ENCODE measurements at regions not wholly inside any gene's neighbourhood (a gene's known extent, or its start where the extent isn't known, plus 50 kb on each side); places are given as distances from the start of the nearest gene placed in this dataset.

- no peak for TF ChIP-seq CHD7 (IDR thresholded peaks at IDR 0.05; ENCODE audit: insufficient replicate concordance, low read length)
- no peak for TF ChIP-seq KDM4A (IDR thresholded peaks at IDR 0.05; ENCODE audit: low read depth, low read length, severe bottlenecking)
- TF ChIP-seq CTBP2 (IDR thresholded peaks at IDR 0.05; ENCODE audit: borderline replicate concordance, insufficient read depth, insufficient read length, low read length): no peak
- no peak for TF ChIP-seq GTF2F1 (IDR thresholded peaks at IDR 0.05; ENCODE audit: borderline replicate concordance, low read depth, low read length)
- TF ChIP-seq GABPA (IDR thresholded peaks at IDR 0.05; ENCODE audit: borderline replicate concordance, insufficient read depth, low read length): no peak
- TF ChIP-seq RFX5 (IDR thresholded peaks at IDR 0.05; ENCODE audit: borderline replicate concordance, low read depth, low read length): no peak
- no peak for TF ChIP-seq RBBP5 (IDR thresholded peaks at IDR 0.05; ENCODE audit: borderline replicate concordance, low read depth, low read length)
- no peak for TF ChIP-seq PHF8 (conservative IDR thresholded peaks at IDR 0.05; ENCODE audit: low read depth, low read length)
- no peak for TF ChIP-seq NRF1 (IDR thresholded peaks at IDR 0.05; ENCODE audit: low read depth, low read length)
- TF ChIP-seq YY1 (IDR thresholded peaks at IDR 0.05; ENCODE audit: low read depth, low read length): no peak
Measured at GRCh38 chr2:72035518-72036172, 112.0 kb downstream of the CYP26B1 start (continued).
